Stimulated activated CD8-positive, alpha-beta memory T cell treated with anti-CD3 and anti-CD28 coated beads, Interleukin-7, amount 100 ng/mL, for 1 hour (primary cell): ENCODE measurements at regions not wholly inside any gene's neighbourhood (a gene's known extent, or its start where the extent isn't known, plus 50 kb on each side); places are given as distances from the start of the nearest gene placed in this dataset.
"Not testable (repeated sequence)": the region's sequence is repeated elsewhere in the genome, so short reads cannot be mapped to it uniquely, and the experiment has no call there.

Source experiments
- DNase-seq, 2 donors: peaks; one replicate each; pipeline ENCODE4 v3.0.0-alpha.2; 2020; ENCODE audit warnings: low read depth in 2 of 2

- no peak for DNase-seq
These were observed 185.2 kb downstream of the SHOX2 start for GRCh38 chr3:157920822-157921700.

DNA sequence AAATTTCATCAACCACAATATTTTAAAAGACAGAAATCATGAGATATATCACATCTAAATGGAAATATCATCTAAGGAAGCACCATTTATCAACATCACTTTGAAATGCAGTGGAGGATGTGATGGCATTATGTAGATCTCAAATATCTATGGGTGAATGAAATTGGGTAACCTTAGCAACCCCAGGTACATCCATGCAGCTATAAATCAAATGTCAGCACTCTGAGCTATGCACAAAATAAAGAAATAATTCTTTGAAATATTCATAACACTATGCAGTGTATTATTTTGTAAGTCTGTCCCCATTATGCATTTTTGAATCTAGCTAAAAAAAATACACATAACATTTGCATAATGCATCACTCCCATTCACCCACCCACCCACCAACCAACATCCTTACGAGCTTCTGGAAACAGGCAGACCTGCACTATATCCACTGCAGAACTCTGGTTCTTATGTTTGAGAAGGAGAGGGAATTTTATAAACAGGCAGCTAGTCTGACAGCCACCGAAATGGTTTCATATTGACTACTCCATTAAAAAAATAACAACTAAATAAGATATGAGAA is 186.8 kb downstream of the SHOX2 start:
- DNase-seq, result no peak

GRCh38 chr3:157918402-157918801 is 187.8 kb downstream of the SHOX2 start:
- no peak for DNase-seq

DNA sequence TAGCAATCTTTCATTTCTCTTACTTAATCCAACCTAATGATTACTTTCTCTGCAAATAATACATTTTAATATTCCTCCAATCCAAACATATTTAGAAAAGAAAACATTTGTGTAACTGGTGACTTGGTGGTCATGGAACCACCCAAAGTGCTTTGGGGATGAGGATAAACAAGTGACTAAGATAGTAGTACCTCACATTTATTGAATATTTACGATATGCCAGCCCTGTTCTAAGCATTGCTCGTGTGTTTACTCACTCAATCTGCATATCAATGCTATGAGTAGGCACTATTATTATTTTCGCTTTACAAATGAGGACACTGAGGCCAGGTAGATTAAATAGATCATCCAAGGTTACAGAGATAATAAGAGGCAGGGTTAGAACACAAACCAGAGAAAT is 189.5 kb downstream of the SHOX2 start:
- DNase-seq, result no peak

DNA sequence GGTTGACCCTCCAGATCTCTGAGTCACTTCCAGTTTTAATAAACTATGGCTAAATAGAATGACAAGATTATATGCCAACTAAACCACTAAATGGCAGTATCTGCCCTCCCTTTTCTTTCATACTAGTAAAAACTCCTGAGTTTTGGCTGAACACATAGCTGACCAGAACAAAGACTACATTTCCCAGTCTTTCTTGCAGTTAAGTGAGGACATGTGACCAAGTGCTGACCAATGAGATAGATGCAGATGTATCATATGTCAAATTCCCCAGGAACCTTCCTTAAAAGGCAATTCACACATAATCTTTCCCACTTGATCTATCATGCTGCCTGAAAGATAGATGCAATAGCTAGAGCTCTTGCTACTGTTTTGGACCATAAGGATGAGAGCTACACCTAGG is 191.3 kb downstream of the SHOX2 start:
- DNase-seq, result no peak

GRCh38 chr3:157913741-157914150 is 192.5 kb downstream of the SHOX2 start:
- no peak for DNase-seq

- DNase-seq, result no peak
These were observed 193.4 kb downstream of the SHOX2 start for GRCh38 chr3:157912514-157913451.

GRCh38 chr3:157906627-157907026 is 199.6 kb downstream of the SHOX2 start:
- DNase-seq, result no peak

GRCh38 chr3:157905885-157906284 is 200.3 kb downstream of the SHOX2 start:
- DNase-seq, result no peak

GRCh38 chr3:157902680-157903079 is 203.5 kb downstream of the SHOX2 start:
- DNase-seq, result not testable (repeated sequence)

DNA sequence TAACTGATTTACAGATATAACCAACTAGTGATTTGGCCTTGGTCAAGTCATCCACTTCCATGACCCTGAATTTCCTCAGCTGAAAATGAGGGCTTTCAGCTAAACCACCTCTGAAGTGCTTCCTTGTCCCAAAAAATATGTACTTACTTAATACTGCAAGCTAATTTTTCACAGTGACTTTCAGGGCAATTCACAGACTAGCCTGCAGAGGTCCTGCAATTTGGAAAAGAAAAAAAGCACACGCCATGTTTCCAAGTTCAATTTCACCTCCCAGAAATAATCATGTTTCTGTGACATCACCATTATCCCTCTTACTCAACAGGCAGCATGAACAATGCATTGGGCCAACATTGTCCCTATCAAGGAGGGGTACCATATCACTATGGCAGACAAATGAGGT is 218.2 kb downstream of the SHOX2 start:
- no peak for DNase-seq

GRCh38 chr3:157876556-157876955 is 229.7 kb downstream of the SHOX2 start:
- no peak for DNase-seq

DNA sequence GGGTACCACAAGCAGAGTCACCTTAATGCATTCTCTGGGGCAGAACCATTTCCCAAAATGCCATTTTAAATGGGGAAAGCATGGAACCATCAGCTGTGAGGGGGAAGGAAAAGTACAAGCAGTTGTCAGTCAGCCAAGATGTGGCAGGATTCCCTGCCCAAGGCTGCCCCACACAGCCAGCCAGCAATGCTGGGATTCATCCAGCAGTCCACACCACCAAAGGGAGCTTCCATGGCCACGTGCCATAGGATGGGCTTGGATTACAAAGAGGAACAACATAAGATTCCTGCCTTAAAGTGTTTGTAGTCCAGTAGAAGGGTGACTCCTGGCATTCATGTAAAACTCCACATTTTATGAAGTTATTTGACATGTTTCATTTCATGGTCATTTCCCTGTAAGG is 233.3 kb downstream of the SHOX2 start:
- DNase-seq, result no peak

- no peak for DNase-seq
These were observed 234.3 kb downstream of the SHOX2 start for GRCh38 chr3:157871838-157872460.

DNA sequence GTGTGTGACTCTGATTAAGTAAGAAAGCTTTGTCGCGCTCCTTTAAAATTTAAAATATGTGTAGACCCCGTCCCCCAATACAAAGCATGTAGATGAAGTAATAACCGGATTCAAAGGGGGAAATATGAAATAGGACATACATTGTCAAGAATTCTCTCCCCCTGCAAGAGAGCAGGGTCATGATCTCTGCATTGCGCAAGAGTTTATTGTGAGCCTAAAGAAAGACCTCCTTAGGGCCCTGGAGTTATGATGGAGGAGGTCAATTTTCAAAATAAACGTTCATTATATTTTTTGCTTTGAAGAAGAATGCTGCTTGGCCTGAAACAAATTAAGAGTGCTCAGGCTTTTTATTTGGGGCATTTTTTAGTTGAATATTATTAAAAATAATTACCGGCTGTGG is 235.0 kb downstream of the SHOX2 start:
- no peak for DNase-seq

DNA sequence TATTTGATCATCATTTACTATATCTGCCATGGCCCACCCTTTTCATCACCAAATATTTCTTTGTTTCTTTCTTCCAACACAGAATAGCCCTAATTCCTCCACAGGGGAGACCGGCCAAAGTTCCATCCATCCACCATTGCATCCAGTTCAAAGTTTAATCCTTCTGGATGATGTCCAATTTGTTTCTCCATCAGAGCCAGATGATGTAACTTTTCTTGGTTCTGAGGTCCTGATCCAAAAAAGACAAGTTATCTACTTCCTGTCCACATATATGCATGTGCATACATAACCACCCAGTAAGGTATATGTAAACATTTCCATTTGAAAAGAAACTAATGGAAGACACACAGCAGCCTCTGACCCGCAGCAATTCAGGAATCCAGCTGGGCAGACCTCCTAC is 237.3 kb downstream of the SHOX2 start:
- no peak for DNase-seq

DNA sequence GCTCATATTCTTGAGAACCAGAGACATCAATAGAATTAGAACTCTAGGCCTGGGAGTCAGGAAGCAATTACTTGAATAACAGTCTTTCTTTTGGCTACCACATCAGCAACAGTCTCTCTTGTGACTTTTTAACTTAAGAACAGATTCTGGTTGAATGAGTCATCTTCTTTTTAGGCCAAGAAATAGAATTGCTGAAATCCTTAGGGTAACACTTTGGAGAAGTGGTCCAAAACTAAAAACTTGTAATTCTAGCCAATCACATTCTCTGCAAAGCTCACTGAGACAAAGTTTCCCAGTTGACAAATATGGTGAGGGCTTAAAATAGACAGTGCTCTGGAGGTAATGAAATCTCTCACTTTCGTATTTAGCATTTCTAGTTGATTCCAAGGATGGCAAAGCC is 238.0 kb downstream of the SHOX2 start:
- no peak for DNase-seq

DNA sequence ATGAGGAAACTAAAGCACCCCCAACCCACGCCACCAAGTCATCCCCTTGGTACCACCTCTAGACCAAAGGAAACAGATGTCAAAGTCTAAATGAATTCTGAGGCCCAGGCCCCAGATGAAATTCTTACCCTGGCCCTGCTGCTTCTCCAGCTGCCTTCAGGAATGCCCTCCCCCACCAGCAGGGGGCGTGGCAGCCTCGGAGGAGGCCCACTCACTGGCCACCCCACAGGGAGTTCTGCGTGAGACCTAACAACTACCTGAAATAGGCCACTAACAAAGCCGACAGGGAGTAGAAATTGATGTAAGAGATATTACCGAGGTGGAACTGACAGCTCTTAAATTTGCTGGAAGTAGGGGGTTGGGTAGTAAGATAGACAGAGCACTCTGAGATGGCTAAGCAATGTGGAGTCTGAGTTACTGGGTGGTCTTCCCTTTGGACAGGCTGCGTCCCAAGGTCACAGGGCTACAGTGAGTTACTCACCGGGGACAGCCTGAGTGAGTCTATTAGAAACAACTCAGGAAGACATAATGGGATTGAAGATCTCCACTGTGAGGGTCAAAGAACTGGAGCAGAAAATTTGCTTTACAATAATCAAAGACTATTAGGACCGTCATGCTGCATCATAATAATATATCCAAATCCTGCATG is 240.7 kb downstream of the SHOX2 start:
- peak in 1 of 2 donors; percentile 2 for DNase-seq

DNA sequence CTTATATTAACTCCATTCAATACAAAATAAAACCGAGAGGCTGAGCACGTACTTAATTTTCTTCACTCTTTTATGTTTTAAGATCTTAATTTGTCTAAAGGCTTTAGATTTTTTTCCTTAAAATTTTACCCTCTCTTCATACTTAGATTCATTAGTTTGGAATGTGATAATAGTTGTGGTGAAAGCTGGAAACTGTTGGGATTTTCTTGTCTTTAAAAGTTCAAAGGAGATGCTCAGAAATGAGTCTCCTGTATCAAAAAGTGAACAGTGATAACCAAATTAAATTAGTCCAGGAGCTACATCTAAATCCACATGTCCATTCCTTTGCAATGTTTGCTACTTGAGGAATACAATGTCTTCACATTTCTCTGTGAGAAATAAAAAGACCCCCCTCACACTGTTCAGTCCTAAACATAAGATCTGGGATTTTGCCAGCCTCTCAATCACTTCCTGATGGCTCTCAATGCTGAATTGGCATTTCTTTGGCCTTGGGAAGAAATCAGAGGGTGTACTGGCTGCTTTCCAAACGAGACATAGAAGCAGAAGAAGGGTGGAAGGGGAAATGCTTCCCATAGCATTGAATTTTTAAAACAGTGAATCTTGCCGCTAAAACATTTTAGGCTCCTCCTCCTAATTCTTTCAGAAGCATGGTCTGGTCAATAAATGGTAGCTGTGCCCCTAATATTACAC is 245.0 kb downstream of the SHOX2 start:
- DNase-seq, result no peak

GRCh38 chr3:157859541-157859940 is 246.7 kb downstream of the SHOX2 start:
- no peak for DNase-seq

- DNase-seq, result no peak
These were observed 247.4 kb downstream of the SHOX2 start for GRCh38 chr3:157858821-157859220.
